GM19452 (cell line): ENCODE measurements at regions not wholly inside any gene's neighbourhood (a gene's known extent, or its start where the extent isn't known, plus 50 kb on each side); places are given as distances from the start of the nearest gene placed in this dataset.

Experiments used
- ATAC-seq: cut with Tn5 transposase; IDR thresholded peaks from one replicate; pipeline ENCODE4 v1.9.1; 2021; ENCODE audit not compliant: unreplicated experiment

GRCh38 chr14:44154874-44155273, 352.2 kb downstream of the FSCB start:
- no peak for ATAC-seq

- no peak for ATAC-seq
Observed at GRCh38 chr14:44154446-44154845, 352.6 kb downstream of the FSCB start.

GRCh38 chr14:44151130-44151820, 355.8 kb downstream of the FSCB start:
- no peak for ATAC-seq

- no peak for ATAC-seq
Observed at GRCh38 chr14:44149597-44149996, 357.5 kb downstream of the FSCB start.

GRCh38 chr14:44142006-44142405, 365.1 kb downstream of the FSCB start:
- ATAC-seq = no peak

- ATAC-seq = no peak
Observed at GRCh38 chr14:44135972-44136371, 371.1 kb downstream of the FSCB start.

- no peak for ATAC-seq
Observed at GRCh38 chr14:44131861-44132260, 375.2 kb downstream of the FSCB start.

GRCh38 chr14:44113769-44114730, 393.0 kb downstream of the FSCB start:
- no peak for ATAC-seq

GRCh38 chr14:44112774-44113460, 394.2 kb downstream of the FSCB start:
- no peak for ATAC-seq

- no peak for ATAC-seq
Observed at GRCh38 chr14:44109036-44109435, 398.0 kb downstream of the FSCB start.

GRCh38 chr14:44108601-44109000, 398.5 kb downstream of the FSCB start:
- ATAC-seq = no peak

- ATAC-seq = no peak
Observed at GRCh38 chr14:44107156-44107555, 399.9 kb downstream of the FSCB start.

- ATAC-seq = no peak
Observed at GRCh38 chr14:44099743-44100488, 407.2 kb downstream of the FSCB start.

GRCh38 chr14:44081146-44081545, 425.9 kb downstream of the FSCB start:
- no peak for ATAC-seq

- ATAC-seq = no peak
Observed at GRCh38 chr14:44070046-44070445, 437.0 kb downstream of the FSCB start.

GRCh38 chr14:44053422-44053821, 453.7 kb downstream of the FSCB start:
- ATAC-seq = no peak

- no peak for ATAC-seq
Observed at GRCh38 chr14:44041700-44042099, 465.4 kb downstream of the FSCB start.

- ATAC-seq = no peak
Observed at GRCh38 chr14:44040561-44040960, 466.5 kb downstream of the FSCB start.

- ATAC-seq = no peak
Observed at GRCh38 chr14:44036248-44036647, 470.8 kb downstream of the FSCB start.

GRCh38 chr14:44035707-44036106, 471.4 kb downstream of the FSCB start:
- no peak for ATAC-seq

- no peak for ATAC-seq
Observed at GRCh38 chr14:44030831-44031383, 476.2 kb downstream of the FSCB start.
